Mesenchymal stem cell (in vitro differentiated cells and primary cell): ENCODE measurements at regions not wholly inside any gene's neighbourhood (a gene's known extent, or its start where the extent isn't known, plus 50 kb on each side); places are given as distances from the start of the nearest gene placed in this dataset.

Source experiments
- DNase-seq: peaks from one replicate; pipeline ENCODE4 v3.0.0-alpha.2; 2013
- H2AFZ ChIP-seq: one replicate; pipeline ENCODE4 v1.6.1; 2013; ENCODE audit warnings: low read depth, mild to moderate bottlenecking, control low read depth, inconsistent platforms, low read length, moderate library complexity
- H2AK5ac ChIP-seq: 2 replicates; pipeline ENCODE4 v1.6.1; 2013; ENCODE audit warnings: low read length, moderate library complexity, mild to moderate bottlenecking, inconsistent platforms; ENCODE audit not compliant: severe bottlenecking
- H2BK120ac ChIP-seq: one replicate; pipeline ENCODE4 v1.6.1; 2013; ENCODE audit warnings: low read depth, mild to moderate bottlenecking, inconsistent platforms, low read length, moderate library complexity
- H2BK12ac ChIP-seq, 2 experiments: one replicate each; pipeline ENCODE4 v1.6.1; 2013; ENCODE audit warnings: inconsistent platforms in 2 of 2, low read length in 2 of 2, mild to moderate bottlenecking in 2 of 2, moderate library complexity in 2 of 2, control low read depth in 1 of 2
- H2BK15ac ChIP-seq: one replicate; pipeline ENCODE4 v1.6.1; 2013; ENCODE audit warnings: mild to moderate bottlenecking, low read depth, inconsistent platforms; ENCODE audit not compliant: poor library complexity, severe bottlenecking
- H2BK5ac ChIP-seq: 2 replicates; pipeline ENCODE4 v1.6.1; 2013; ENCODE audit warnings: low read depth, mild to moderate bottlenecking, low read length, control low read depth, inconsistent platforms; ENCODE audit not compliant: poor library complexity, severe bottlenecking
- H3K14ac ChIP-seq, 2 experiments: one replicate each; pipeline ENCODE4 v1.6.1; 2013; ENCODE audit warnings: inconsistent platforms in 2 of 2, low read length in 2 of 2, control low read depth in 1 of 2, mild to moderate bottlenecking in 1 of 2, moderate library complexity in 1 of 2
- H3K18ac ChIP-seq, 2 experiments: one replicate each; pipeline ENCODE4 v1.6.1; 2013; ENCODE audit warnings: inconsistent platforms in 2 of 2, low read length in 2 of 2, control low read depth in 1 of 2, low read depth in 1 of 2, mild to moderate bottlenecking in 1 of 2
- H3K23ac ChIP-seq, 2 experiments: one replicate each; pipeline ENCODE4 v1.6.1; 2013; ENCODE audit warnings: inconsistent platforms in 2 of 2, low read length in 2 of 2, mild to moderate bottlenecking in 2 of 2, moderate library complexity in 2 of 2, control low read depth in 1 of 2
- H3K27ac ChIP-seq: 2 replicates; pipeline ENCODE4 v1.5.1; 2013; ENCODE audit warnings: mild to moderate bottlenecking, moderate library complexity, low read length, control low read depth, inconsistent platforms; ENCODE audit not compliant: poor library complexity, severe bottlenecking
- H3K27me3 ChIP-seq, 2 experiments: 2 replicates each; pipeline versions ENCODE4 v1.6.1 to v1.7.0; 2013; ENCODE audit warnings: low read length in 2 of 2, mild to moderate bottlenecking in 2 of 2, moderate library complexity in 2 of 2, control low read depth in 1 of 2, inconsistent platforms in 1 of 2; ENCODE audit not compliant: control insufficient read depth in 1 of 2, insufficient read depth in 1 of 2
- H3K36me3 ChIP-seq, 2 experiments: 2 replicates each; pipeline versions ENCODE4 v1.6.1 to v1.7.0; 2013; ENCODE audit warnings: low read length in 2 of 2, control low read depth in 1 of 2, inconsistent platforms in 1 of 2, low read depth in 1 of 2, mild to moderate bottlenecking in 1 of 2; ENCODE audit not compliant: insufficient read depth in 2 of 2, control insufficient read depth in 1 of 2
- H3K4ac ChIP-seq, 2 experiments: one replicate each; pipeline ENCODE4 v1.6.1; 2013; ENCODE audit warnings: inconsistent platforms in 2 of 2, low read length in 2 of 2, mild to moderate bottlenecking in 2 of 2, moderate library complexity in 2 of 2, control low read depth in 1 of 2, low read depth in 1 of 2
- H3K4me1 ChIP-seq: 2 replicates; pipeline ENCODE4 v1.6.1; 2013; ENCODE audit warnings: low read depth, low read length, control low read depth; ENCODE audit not compliant: control insufficient read depth, insufficient read depth
- H3K4me2 ChIP-seq: 2 replicates; pipeline ENCODE4 v1.6.1; 2013; ENCODE audit warnings: low read length, mild to moderate bottlenecking, inconsistent platforms; ENCODE audit not compliant: poor library complexity, severe bottlenecking
- H3K4me3 ChIP-seq, 2 experiments: 2 replicates each; pipeline versions ENCODE4 v1.5.1 to v1.7.0; 2013; ENCODE audit warnings: low read length in 2 of 2, mild to moderate bottlenecking in 2 of 2, control low read depth in 1 of 2, low read depth in 1 of 2; ENCODE audit not compliant: insufficient read depth in 1 of 2
- H3K79me1 ChIP-seq: replicated peaks from 2 replicates; pipeline ENCODE4 v1.6.1; 2013; ENCODE audit warnings: mild to moderate bottlenecking, control low read depth, low read length, inconsistent platforms; ENCODE audit not compliant: poor library complexity, severe bottlenecking
- H3K9ac ChIP-seq: 2 replicates; pipeline ENCODE4 v1.7.0; 2013; ENCODE audit warnings: mild to moderate bottlenecking, low read length, moderate library complexity
- H3K9me3 ChIP-seq: 2 replicates; pipeline ENCODE4 v1.7.0; 2013; ENCODE audit warnings: mild to moderate bottlenecking, low read length; ENCODE audit not compliant: control insufficient read depth
- H4K8ac ChIP-seq: one replicate; pipeline ENCODE4 v1.6.1; 2013; ENCODE audit warnings: inconsistent platforms, mild to moderate bottlenecking, low read length, moderate library complexity
- H4K91ac ChIP-seq: one replicate; pipeline ENCODE4 v1.6.1; 2013; ENCODE audit warnings: mild to moderate bottlenecking, low read length, inconsistent platforms
- whole genome bisulfite sequencing: methylation state at CpG from one replicate; pipeline ENCODE4 v1.1.7; 2013; ENCODE audit warnings: mixed read lengths; 5-methylcytosine and 5-hydroxymethylcytosine counted together

- WGBS, result 85% methylated on average over 3 of the region's 3 CpGs
- Histone ChIP-seq H3K4ac (no peak overlapping the region), H3K23ac (no peak overlapping the region), H3K4me2 (no peak overlapping the region), H3K36me3 (peaks cover 0 to 11% of the 10 kb centered on the region in 2 experiments), H2AK5ac (no peak overlapping the region), H3K9me3 (no peaks in the 10 kb centered on the region), H4K8ac (no peak overlapping the region), H3K4me3 (no peak overlapping the region), H4K91ac (no peak overlapping the region), H3K14ac (no peak overlapping the region), H3K27me3 (no peaks in the 10 kb centered on the region), H3K79me1 (peaks cover 5% of the 10 kb centered on the region), H3K27ac (no peak overlapping the region), H2BK5ac (no peak overlapping the region), H2BK15ac (no peak overlapping the region), H3K18ac (no peak overlapping the region), H3K9ac (no peak overlapping the region), H2BK120ac (no peak overlapping the region), H3K4me1 (peaks cover 2% of the 10 kb centered on the region), H2BK12ac (no peak overlapping the region), H2AFZ (no peak overlapping the region)
- DNase-seq, result no peak
These were observed 123.3 kb downstream of the BEGAIN start for GRCh38 chr14:100463937-100464336.

GRCh38 chr14:100466111-100466856 lies 120.9 kb downstream of the BEGAIN start:
- Histone ChIP-seq H3K4ac (no peak overlapping the region), H3K79me1 (peaks cover 8% of the 10 kb centered on the region), H2BK12ac (no peak overlapping the region), H3K4me2 (no peak overlapping the region), H3K23ac (no peak overlapping the region), H3K9me3 (no peaks in the 10 kb centered on the region), H2BK120ac (no peak overlapping the region), H2AK5ac (no peak overlapping the region), H3K36me3 (peaks cover 0 to 26% of the 10 kb centered on the region in 2 experiments), H2AFZ (no peak overlapping the region), H3K18ac (no peak overlapping the region), H4K91ac (no peak overlapping the region), H3K14ac (no peak overlapping the region), H3K4me1 (peaks cover 2% of the 10 kb centered on the region), H3K9ac (no peak overlapping the region), H4K8ac (no peak overlapping the region), H3K27me3 (no peaks in the 10 kb centered on the region), H3K27ac (no peak overlapping the region), H2BK15ac (no peak overlapping the region), H2BK5ac (no peak overlapping the region), H3K4me3 (no peak overlapping the region)
- no peak for DNase-seq
- 74% methylated on average over 9 of the region's 9 CpGs for WGBS

- H3K4me1 ChIP-seq, result peaks cover 8% of the 10 kb centered on the region
- H3K4ac ChIP-seq, result no peak overlapping the region
- H3K4me2 ChIP-seq, result no peak overlapping the region
- no peak overlapping the region for H3K18ac ChIP-seq
- no peak overlapping the region for H4K8ac ChIP-seq
- H2BK120ac ChIP-seq, result no peak overlapping the region
- peaks cover 8% of the 10 kb centered on the region for H3K79me1 ChIP-seq
- no peak overlapping the region for H3K23ac ChIP-seq
- H3K27me3 ChIP-seq, result no peaks in the 10 kb centered on the region
- no peak overlapping the region for H2BK12ac ChIP-seq
- no peak overlapping the region for H3K27ac ChIP-seq
- H2BK15ac ChIP-seq, result no peak overlapping the region
- no peak overlapping the region for H4K91ac ChIP-seq
- 80% methylated on average over 11 of the region's 11 CpGs for WGBS
- no peak overlapping the region for H3K9ac ChIP-seq
- DNase-seq, result no peak
- no peak overlapping the region for H2AFZ ChIP-seq
- H2BK5ac ChIP-seq, result no peak overlapping the region
- H2AK5ac ChIP-seq, result no peak overlapping the region
- H3K36me3 ChIP-seq, result peaks cover 0 to 27% of the 10 kb centered on the region in 2 experiments
- H3K9me3 ChIP-seq, result no peaks in the 10 kb centered on the region
- H3K14ac ChIP-seq, result no peak overlapping the region
- no peak overlapping the region for H3K4me3 ChIP-seq
These were observed 120.0 kb downstream of the BEGAIN start for GRCh38 chr14:100467046-100467750.

- H3K4ac ChIP-seq, result no peak overlapping the region
- H2AK5ac ChIP-seq, result no peak overlapping the region
- H3K27ac ChIP-seq, result no peak overlapping the region
- no peak overlapping the region for H3K4me2 ChIP-seq
- whole genome bisulfite sequencing, result 87% methylated on average over 17 of the region's 17 CpGs
- no peak overlapping the region for H3K23ac ChIP-seq
- H2BK5ac ChIP-seq, result no peak overlapping the region
- no peak overlapping the region for H4K8ac ChIP-seq
- H2AFZ ChIP-seq, result no peak overlapping the region
- no peak overlapping the region for H2BK120ac ChIP-seq
- H2BK15ac ChIP-seq, result no peak overlapping the region
- H3K14ac ChIP-seq, result no peak overlapping the region
- peaks cover 13% of the 10 kb centered on the region for H3K79me1 ChIP-seq
- H3K27me3 ChIP-seq, result no peaks in the 10 kb centered on the region
- no peaks in the 10 kb centered on the region for H3K9me3 ChIP-seq
- DNase-seq, result no peak
- peaks cover 0 to 35% of the 10 kb centered on the region in 2 experiments for H3K36me3 ChIP-seq
- no peak overlapping the region for H3K4me3 ChIP-seq
- H3K4me1 ChIP-seq, result peaks cover 14% of the 10 kb centered on the region
- no peak overlapping the region for H3K18ac ChIP-seq
- H2BK12ac ChIP-seq, result no peak overlapping the region
- no peak overlapping the region for H3K9ac ChIP-seq
- no peak overlapping the region for H4K91ac ChIP-seq
These were observed 119.3 kb downstream of the BEGAIN start for GRCh38 chr14:100467939-100468338.
